Activated B cell treated with CpG ODN at 0.5 μM for 24 hours (primary cell): ENCODE measurements at regions not wholly inside any gene's neighbourhood (a gene's known extent, or its start where the extent isn't known, plus 50 kb on each side); places are given as distances from the start of the nearest gene placed in this dataset.
"Not testable (repeated sequence)": the region's sequence is repeated elsewhere in the genome, so short reads cannot be mapped to it uniquely, and the experiment has no call there.

ENCODE experiments used
- ATAC-seq: fragments of 200-7000 bp; cut with Tn5 transposase; one replicate; pipeline ENCODE4 v1.10.0; 2021; ENCODE audit warnings: low read depth, mild to moderate bottlenecking, moderate library complexity
- CTCF ChIA-PET: fragments of 350-600 bp; sonication (Branson Sonifier 250); formaldehyde crosslinking; loops from one replicate; lab custom pipeline; 2021; ENCODE audit warnings: antibody characterized with exemption; lab: Charles Lee
- POLR2A ChIA-PET: fragments of 350-600 bp; sonication (Branson Sonifier 250); formaldehyde crosslinking; loops from one replicate; lab custom pipeline; 2021; ENCODE audit warnings: antibody characterized with exemption; lab: Charles Lee
- DNase-seq: peaks from one replicate; pipeline ENCODE4 v3.0.0; 2022
- H3K27ac Mint-ChIP-seq: one replicate; pipeline ENCODE4 v1.8.0; 2020; ENCODE audit warnings: mixed read lengths
- H3K27me3 Mint-ChIP-seq: one replicate; pipeline ENCODE4 v1.8.0; 2021; ENCODE audit warnings: mixed read lengths
- H3K36me3 Mint-ChIP-seq: one replicate; pipeline ENCODE4 v1.8.0; 2021; ENCODE audit warnings: low read depth, mixed read lengths
- H3K4me1 Mint-ChIP-seq: one replicate; pipeline ENCODE4 v1.8.0; 2021; ENCODE audit warnings: mixed read lengths
- H3K4me3 Mint-ChIP-seq: one replicate; pipeline ENCODE4 v1.8.0; 2020; ENCODE audit warnings: mild to moderate bottlenecking, mixed read lengths
- H3K9me3 Mint-ChIP-seq: one replicate; pipeline ENCODE4 v1.8.0; 2020; ENCODE audit warnings: mixed read lengths
- CTCF ChIP-seq: fragments of 200-600 bp; IDR thresholded peaks from one replicate; pipeline ENCODE4 v1.8.0; 2022; ENCODE audit warnings: antibody characterized with exemption, mild to moderate bottlenecking
- intact Hi-C: fragments of 100-400 bp; cut with micrococcal nuclease; formaldehyde crosslinking; loops from one replicate; pipeline ENCODE4 v1.15.1; 2024

- Mint-ChIP-seq H3K27me3 (no peaks in the 10 kb centered on the region), H3K4me3 (no peak overlapping the region), H3K36me3 (no peaks in the 10 kb centered on the region), H3K9me3 (no peaks in the 10 kb centered on the region), H3K4me1 (peaks cover 16% of the 10 kb centered on the region), H3K27ac (no peak overlapping the region)
- ChIA-PET POLR2A (no interaction called here), CTCF (no interaction called here)
- DNase-seq: no peak
- TF ChIP-seq CTCF: no peak
- no peak for ATAC-seq
- intact Hi-C loops: no loop called here
These were observed 60.1 kb upstream of the ARL4C start for GRCh38 chr2:234556848-234557573.

- Mint-ChIP-seq H3K27ac (no peak overlapping the region), H3K27me3 (no peaks in the 10 kb centered on the region), H3K4me3 (no peak overlapping the region)
These were observed 58.9 kb upstream of the ARL4C start for GRCh38 chr2:234555616-234556249.

GRCh38 chr2:234555161-234555560, 58.3 kb upstream of the ARL4C start:
- no peak overlapping the region for H3K4me3 Mint-ChIP-seq

More at GRCh38 chr2:234555616-234556249, 58.9 kb upstream of the ARL4C start:
- POLR2A ChIA-PET: no interaction called here
- Mint-ChIP-seq H3K9me3 (no peaks in the 10 kb centered on the region), H3K4me1 (peaks cover 16% of the 10 kb centered on the region), H3K36me3 (no peaks in the 10 kb centered on the region)
- CTCF ChIA-PET: interaction anchor here (1.0 to 1.6 kb wide), 3 partner anchors 10 to 561 kb away, joined by 3 to 7 read pairs (median 3); no protein-coding TSS in a partner anchor
- intact Hi-C loops: no loop called here
- peak; percentile 42 for ATAC-seq
- no peak for DNase-seq
- TF ChIP-seq CTCF: no peak

GRCh38 chr2:234553223-234553622, 56.3 kb upstream of the ARL4C start:
- CTCF ChIA-PET: interaction anchor here (0.9 to 1.5 kb wide), 3 partner anchors 8 to 564 kb away, joined by 3 read pairs; no protein-coding TSS in a partner anchor
- ATAC-seq, H3K4me3 Mint-ChIP-seq, DNase-seq, H3K9me3 Mint-ChIP-seq, H3K27ac Mint-ChIP-seq, H3K36me3 Mint-ChIP-seq, POLR2A ChIA-PET: not testable (repeated sequence)
- peaks cover 16% of the 10 kb centered on the region for H3K27me3 Mint-ChIP-seq
- intact Hi-C loops: loop anchor here (5.0 kb wide), 1 partner anchor 399 kb away; the partner anchor contains the start of gene SH3BP4
- peaks cover 20% of the 10 kb centered on the region for H3K4me1 Mint-ChIP-seq

More at GRCh38 chr2:234555161-234555560, 58.3 kb upstream of the ARL4C start:
- Mint-ChIP-seq H3K4me1 (peaks cover 20% of the 10 kb centered on the region), H3K27ac (no peak overlapping the region), H3K36me3 (no peaks in the 10 kb centered on the region), H3K27me3 (peaks cover 2% of the 10 kb centered on the region), H3K9me3 (no peaks in the 10 kb centered on the region)
- POLR2A ChIA-PET: no interaction called here
- no peak for ATAC-seq
- CTCF ChIA-PET: interaction anchor here (1.0 to 1.6 kb wide), 3 partner anchors 9 to 561 kb away, joined by 3 to 7 read pairs (median 3); no protein-coding TSS in a partner anchor
- no peak for TF ChIP-seq CTCF
- intact Hi-C loops: no loop called here
- DNase-seq: no peak

- Mint-ChIP-seq H3K36me3 (no peaks in the 10 kb centered on the region), H3K27me3 (peaks cover 28% of the 10 kb centered on the region), H3K4me1 (peaks cover 13% of the 10 kb centered on the region), H3K9me3 (no peaks in the 10 kb centered on the region), H3K27ac (no peak overlapping the region), H3K4me3 (no peak overlapping the region)
- DNase-seq (peak; percentile 40), ATAC-seq (peak; percentile 74)
- POLR2A ChIA-PET: no interaction called here
- CTCF ChIA-PET: interaction anchor here (0.6 to 7.6 kb wide), 7 partner anchors 53 to 566 kb away, joined by 3 to 69 read pairs (median 4); no protein-coding TSS in a partner anchor
- peak; percentile 67 for TF ChIP-seq CTCF
- intact Hi-C loops: loop anchor here (1.0 to 5.0 kb wide), 5 partner anchors 52 to 567 kb away; partner anchors contain the start of gene SH3BP4
These were observed 53.7 kb upstream of the ARL4C start for GRCh38 chr2:234550511-234551107.
